NCI-H2227 (cell line): ENCODE measurements at regions not wholly inside any gene's neighbourhood (a gene's known extent, or its start where the extent isn't known, plus 50 kb on each side); places are given as distances from the start of the nearest gene placed in this dataset.

Experiments used
- DNase-seq: peaks from one replicate; lab custom pipeline; 2025; ENCODE audit not compliant: unreplicated experiment; lab: John Stamatoyannopoulos, UW

DNA sequence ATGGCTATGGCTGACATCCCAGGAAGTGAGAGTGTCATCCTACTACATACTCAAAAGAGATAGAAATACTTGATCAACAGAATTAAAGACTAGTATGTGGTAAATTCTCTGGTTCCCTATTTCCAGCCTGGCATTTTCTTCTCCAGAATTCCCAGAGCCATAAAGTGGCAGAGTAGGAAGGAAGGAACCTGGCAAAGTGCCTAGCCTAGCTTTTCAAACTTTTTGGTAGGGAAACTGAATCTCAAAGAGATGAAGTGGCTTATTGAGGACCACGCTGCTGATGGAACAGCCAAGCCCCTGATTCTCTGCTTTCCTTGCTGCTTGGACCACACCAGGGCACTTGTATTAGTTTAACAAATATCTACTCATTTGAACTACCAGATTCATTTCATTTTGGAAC lies 312.4 kb upstream of the RORA start:
- DNase-seq = no peak

DNA sequence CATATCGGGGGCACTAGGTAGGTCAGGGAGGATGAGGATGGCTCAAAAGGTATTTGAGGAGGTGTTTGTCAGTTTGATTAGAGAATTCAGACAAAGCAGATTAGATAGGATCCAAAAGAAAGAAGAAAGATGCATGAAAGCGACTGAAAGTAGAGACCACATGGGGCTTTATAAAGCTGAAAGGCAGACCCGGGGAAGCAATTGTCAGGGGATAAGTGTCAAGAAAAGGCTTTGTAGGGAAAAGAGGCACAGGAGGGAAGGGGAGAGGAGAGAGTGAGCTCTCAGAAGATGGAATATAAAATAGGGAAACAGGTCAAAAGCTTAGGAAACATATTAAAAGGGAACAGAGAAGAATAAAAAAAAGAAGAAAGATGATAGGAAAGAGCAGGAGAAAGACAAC lies 308.2 kb upstream of the RORA start:
- DNase-seq = no peak

- no peak for DNase-seq
Measured at GRCh38 chr15:61534986-61535385, 305.9 kb upstream of the RORA start.

- no peak for DNase-seq
Measured at GRCh38 chr15:61530769-61531168, 301.7 kb upstream of the RORA start.

DNA sequence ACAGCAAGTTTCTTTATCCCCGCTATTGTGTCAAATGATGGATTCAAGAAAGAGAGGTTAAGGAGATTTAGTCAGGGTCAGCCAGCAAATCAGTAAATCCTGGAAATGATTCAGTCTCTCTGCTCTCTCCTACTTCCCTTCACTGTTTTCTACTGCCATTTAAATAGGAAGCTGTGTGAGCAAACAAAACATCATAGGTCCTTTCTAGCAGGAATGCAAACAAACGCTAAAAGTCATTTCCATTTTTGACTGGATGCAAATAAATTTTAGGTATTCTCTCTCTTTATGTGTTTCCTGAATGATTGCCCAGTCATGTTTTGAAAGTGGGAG lies 299.4 kb upstream of the RORA start:
- DNase-seq = no peak

GRCh38 chr15:61527836-61528580 lies 298.9 kb upstream of the RORA start:
- DNase-seq = no peak

DNA sequence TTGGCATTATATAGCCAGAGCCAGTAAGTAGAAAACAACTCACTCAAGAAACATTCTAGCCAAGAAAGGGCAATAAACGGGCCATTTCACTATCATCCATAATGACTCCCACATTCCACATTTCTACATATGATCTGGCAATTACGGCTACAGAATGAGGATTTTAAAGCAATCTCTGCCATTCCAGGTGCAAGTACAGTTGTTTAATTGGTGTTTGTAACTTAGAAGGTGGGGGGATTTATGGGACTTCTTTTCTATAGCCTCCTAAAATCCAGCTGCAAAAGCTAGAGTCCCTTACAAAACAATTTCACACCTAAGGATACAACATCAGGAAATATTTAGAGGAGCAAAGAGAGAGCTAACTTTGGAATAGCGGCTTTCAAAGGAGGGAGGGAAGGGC lies 295.4 kb upstream of the RORA start:
- no peak for DNase-seq

- no peak for DNase-seq
Measured at GRCh38 chr15:61524086-61524485, 295.0 kb upstream of the RORA start.

GRCh38 chr15:61522411-61522810 lies 293.3 kb upstream of the RORA start:
- DNase-seq = no peak

DNA sequence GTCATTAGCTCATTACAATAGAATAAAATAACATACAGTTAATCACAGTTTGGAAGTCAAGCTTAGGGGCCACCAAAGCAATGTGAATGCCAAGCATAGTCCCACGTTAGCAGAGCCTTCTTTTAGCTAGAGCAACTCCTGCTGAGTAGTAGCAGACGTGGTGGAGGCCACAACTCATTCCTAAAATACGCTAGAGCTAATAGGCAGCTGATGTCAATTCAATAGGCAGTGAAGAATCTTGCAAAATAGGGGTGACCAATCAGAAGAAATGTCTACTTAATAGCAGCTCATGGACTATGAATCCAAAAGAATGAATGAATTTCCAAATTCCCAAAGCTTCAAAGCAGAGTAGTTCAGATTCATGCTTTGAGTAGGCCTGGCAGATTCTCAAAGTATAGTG lies 292.9 kb upstream of the RORA start:
- no peak for DNase-seq

- no peak for DNase-seq
Measured at GRCh38 chr15:61519296-61519695, 290.2 kb upstream of the RORA start.

DNA sequence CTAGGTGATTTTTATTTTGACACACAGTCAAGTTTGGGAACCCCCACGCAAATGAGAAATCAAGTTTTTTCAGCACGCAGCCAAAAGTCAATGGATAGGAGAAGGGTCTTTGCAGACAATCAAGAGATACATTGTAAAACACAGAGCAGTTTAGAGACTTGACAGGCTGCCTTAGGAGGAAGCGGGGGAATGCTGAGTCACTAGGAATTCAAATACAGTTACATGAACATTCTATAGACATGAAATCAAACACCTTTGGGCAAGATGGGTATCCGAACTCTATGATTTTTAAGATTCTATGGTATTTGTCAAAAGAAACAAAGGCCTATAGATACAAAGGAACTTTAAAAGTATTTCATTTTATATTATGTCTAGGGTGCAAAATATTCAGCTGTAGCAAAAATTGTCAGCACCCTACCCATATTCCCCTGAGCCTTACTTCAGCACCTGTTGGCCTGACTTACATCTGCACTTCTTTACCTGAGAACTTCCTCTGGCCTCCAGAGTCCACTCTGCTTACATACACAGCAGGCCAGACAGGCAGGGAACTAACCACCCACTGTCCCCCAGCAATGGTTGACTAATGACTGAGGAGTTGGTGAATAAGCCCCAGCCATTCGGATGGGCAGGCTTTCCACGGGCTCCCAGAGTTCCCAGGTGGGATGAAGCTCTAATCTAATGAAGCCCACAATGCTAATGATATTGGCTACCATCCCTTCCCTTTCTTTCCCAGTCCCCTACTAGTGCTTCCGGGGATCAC lies 289.3 kb upstream of the RORA start:
- DNase-seq = no peak

DNA sequence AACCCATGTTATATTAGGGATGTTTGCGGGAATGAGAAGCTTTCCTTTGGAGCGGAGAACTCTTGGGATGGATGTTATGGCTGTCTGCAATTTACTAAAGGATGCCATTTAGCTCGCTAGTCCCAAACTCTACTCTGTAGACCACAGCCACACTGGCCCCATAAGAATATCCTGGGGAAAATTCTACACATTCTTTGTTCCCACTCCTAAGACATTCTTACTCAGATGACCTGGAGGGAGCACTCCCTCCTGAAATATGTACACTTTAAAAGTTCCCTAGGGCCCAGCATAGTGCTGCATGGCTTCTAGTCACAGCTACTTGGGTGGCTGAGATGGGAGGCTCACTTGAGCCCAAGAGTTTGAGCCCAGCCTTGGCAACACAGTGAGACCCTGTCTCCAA lies 288.7 kb upstream of the RORA start:
- DNase-seq = no peak

DNA sequence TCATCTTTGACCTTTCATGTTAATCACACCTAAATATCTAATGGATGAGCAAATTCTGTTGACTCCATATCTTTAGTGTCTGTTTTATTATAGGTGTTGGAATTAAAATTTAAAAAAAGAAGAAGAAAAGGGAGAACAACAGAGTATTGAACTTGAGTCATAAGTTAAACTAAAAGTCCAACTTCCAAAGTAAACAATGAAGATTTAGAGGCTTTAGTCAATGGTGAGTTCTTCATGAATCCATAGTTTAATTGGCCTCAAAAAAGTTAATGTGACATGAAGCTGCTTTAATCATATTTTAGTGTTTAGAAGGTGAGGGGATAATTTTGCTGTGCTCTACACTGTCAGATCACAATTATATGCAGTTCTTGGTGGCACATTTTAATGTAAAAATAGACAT lies 288.2 kb upstream of the RORA start:
- no peak for DNase-seq

- DNase-seq = no peak
Measured at GRCh38 chr15:61511756-61512155, 282.7 kb upstream of the RORA start.

GRCh38 chr15:61511089-61511488 lies 282.0 kb upstream of the RORA start:
- no peak for DNase-seq

GRCh38 chr15:61509327-61509840 lies 280.3 kb upstream of the RORA start:
- no peak for DNase-seq

DNA sequence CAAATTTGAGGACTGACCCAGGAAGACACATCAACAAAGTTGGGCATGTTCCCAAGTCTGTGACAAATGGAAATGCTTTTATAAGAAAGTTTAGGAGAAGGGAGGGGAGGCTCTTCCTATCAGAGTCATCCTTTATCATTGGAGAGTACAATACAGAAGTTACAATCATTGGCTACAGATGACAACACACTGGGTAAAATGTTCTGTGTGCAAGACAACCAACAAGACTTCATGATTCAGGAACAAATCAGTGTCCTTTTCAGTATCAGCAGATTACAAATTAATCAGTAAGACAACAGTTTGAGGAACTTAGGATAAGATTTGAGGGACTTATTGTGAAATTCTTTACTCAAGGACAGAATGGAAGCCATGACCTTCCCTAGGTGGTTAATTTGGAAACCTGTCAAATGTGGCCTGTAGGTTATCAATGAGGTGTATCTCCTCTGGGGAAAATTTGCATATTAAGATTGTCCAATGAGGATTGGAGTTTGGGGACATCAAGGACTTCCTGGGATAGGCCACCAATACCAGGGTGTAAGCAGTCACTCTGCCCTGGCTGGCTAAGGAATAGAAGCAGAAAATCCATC lies 274.4 kb upstream of the RORA start:
- DNase-seq = no peak

DNA sequence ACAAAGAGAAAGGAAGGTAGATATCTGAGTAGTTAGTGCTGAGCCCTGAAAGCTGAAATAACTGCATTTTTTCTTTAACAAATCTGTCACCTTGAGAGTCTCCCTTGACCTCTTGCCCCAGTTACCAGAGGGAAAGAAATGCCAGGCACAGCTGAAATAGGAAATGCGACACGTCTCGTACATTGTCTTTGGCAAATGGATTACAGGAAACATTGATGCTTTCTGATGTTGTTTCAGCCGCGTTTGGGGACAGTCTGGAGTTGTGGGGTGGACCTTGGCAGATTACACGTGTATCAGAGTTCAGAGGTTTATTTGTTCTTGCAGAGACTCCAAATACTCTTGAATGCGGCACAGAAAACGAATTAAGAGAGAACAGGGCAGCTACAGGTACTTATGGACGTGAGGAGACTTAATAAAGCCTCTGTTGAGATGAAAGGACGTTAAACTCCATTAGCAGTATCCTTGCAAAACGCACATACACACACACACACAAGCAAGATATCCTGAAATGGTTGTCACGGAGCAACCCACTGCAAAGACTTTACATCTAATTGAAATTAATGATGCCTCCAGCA lies 272.8 kb upstream of the RORA start:
- no peak for DNase-seq

- no peak for DNase-seq
Measured at GRCh38 chr15:61500951-61501620, 272.0 kb upstream of the RORA start.

- no peak for DNase-seq
Measured at GRCh38 chr15:61500523-61500922, 271.4 kb upstream of the RORA start.
